GM18867 (cell line): ENCODE measurements at regions not wholly inside any gene's neighbourhood (a gene's known extent, or its start where the extent isn't known, plus 50 kb on each side); places are given as distances from the start of the nearest gene placed in this dataset.

Experiments used
- ATAC-seq: cut with Tn5 transposase; IDR thresholded peaks from one replicate; pipeline ENCODE4 v1.9.1; 2021; ENCODE audit warnings: mild to moderate bottlenecking, moderate library complexity; ENCODE audit not compliant: unreplicated experiment

DNA sequence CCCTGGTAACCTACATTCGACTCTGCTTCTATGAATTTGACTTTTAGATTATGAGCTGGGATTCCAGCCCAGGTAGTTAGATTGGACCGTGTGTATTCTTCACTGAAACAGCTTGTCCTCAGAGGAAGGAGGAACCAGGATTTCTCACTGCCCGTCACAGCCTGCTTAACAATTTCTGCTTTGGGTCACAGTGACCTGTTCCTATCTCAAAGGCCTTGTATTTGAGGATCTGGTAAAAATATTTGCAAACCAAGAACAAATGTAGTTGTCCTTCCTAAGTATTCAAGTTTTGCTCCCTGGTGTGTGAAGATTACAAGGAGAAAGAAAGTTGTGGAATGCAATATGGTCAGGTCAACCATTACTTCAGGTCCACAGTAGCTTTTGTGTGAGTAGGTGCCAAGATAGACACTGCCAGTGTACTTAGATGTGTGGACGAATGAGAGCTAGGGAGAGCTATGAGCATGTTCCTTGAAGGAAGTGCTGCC is 55.1 kb downstream of the KIF4B start:
- no peak for ATAC-seq

DNA sequence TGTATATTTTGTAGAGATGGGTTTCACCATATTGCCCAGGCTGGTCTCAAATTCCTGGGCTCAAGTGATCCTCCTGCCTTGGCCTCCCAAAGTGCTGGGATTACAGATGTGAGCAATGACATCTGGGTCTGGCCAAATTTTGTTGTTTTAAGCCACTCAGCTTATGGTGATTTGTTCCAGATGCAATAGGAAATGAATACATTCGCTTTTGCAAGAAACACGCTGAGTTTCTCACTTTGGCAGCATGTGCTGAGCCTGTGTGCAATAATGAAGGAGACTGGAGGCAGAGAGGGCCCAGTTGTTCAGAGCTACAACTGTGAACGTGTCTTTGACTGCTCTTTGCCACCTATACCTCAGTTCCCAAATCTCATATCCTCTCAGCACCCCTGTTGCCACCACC is 56.4 kb downstream of the KIF4B start:
- ATAC-seq, result no peak

DNA sequence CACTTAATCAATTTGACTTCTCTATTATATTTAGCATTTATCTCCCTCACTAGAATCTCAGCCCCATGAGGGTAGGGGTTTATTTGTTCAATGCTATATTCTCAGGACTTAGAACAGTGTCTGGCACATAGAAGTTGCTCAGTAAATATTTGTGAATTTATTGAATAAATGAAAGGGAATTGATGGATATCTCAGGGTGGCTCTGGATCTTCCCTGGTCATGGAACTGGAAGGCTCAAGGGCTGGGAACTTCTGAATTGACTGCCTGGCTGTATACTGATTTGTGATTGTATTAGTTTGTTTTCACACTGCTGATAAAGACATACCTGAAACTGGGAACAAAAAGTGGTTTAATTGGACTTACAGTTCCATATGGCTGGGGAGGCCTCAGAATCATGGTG is 57.2 kb downstream of the KIF4B start:
- ATAC-seq, result no peak

DNA sequence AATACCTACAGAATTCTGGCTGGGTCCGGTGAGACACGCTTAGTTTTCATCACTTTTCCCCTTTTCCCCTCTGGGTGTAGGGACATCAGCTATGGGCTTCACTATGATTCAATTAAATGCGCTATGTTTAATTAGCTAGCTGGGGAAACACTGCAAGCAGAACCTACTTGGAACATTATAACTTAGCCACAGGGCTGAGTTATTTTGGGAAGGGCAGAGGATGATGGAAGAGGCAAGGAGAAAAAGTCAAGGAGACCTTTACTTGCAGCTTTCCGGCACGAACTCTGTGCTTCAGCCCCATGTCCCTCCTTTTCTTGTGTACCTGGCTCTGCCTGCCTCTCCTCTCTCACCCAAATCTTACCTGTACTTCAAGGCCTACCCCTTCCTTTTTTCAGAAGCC is 62.8 kb downstream of the KIF4B start:
- ATAC-seq, result no peak

DNA sequence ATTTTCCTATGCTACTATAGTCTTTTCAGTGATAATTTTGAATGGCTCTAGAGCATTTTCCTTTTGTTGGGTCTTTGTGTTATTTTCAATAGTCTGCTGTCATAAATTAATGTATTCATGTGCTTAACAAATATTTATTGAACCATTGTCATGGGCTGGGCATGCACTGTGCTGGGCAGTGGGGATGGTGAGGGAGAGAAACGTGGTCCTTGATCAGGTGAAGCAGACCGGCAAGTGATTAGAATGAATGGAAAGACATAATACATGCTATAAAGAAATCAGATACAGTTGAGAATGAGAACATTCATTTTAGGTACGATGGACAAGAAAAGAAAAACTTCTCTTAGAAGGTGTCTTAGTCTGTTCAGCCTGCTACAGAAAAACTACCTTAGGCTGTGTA is 66.1 kb downstream of the KIF4B start:
- ATAC-seq, result no peak

DNA sequence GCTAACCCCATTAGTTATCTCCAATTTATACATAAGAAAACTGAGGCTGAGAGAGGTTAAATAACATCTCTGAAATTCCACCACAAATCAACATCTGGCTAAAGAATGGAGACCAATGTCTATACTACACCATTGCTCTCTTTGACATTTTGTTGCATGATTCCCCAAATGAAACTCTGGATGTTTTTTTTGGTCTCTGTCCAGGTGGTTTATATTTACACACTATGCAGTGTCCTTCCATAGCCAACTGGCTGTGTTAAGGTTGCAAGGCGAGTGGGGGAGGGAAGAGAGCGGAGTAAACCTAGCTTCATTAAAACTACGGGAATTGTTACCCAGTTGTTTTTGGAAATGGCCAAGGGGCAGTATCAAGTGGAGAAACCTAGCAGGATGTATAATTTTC is 67.2 kb downstream of the KIF4B start:
- ATAC-seq, result no peak

DNA sequence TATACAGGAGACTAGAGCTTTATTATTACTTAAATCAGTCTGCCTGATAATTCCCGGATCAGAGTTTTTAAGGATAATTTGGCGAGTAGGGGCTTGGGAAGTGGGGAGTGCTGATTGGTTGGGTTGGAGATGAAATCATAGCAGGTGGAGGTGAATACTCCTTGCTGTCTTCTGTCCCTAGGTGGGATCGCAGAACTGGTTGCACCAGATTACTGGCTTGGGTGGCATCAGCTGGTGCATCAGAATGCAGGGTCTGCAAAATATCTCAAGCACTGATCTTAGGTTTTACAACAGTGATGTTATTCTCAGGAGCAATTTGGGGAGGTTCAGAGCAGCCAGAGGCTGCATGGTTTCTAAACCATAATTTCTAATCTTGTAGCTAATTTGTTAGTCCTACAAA is 68.1 kb downstream of the KIF4B start:
- ATAC-seq, result no peak

DNA sequence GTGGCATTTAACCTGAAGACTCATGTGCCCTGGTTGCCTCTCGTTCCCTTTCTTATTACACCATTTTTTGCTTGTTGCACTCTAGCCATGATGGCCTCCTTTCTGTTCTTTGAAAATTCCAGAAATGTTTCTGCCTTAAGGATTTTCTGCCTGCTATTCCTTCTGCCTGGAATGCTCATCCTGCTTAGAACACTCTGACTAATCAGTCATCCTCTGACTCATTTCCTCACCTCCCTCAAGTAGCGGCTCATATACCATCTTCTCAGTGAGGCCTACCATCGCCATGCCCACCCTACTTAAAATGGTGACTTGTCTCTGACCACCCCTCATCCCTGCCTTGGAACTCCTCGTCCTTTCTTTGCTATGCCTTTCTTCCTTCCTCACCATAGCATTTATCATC is 68.8 kb downstream of the KIF4B start:
- no peak for ATAC-seq

DNA sequence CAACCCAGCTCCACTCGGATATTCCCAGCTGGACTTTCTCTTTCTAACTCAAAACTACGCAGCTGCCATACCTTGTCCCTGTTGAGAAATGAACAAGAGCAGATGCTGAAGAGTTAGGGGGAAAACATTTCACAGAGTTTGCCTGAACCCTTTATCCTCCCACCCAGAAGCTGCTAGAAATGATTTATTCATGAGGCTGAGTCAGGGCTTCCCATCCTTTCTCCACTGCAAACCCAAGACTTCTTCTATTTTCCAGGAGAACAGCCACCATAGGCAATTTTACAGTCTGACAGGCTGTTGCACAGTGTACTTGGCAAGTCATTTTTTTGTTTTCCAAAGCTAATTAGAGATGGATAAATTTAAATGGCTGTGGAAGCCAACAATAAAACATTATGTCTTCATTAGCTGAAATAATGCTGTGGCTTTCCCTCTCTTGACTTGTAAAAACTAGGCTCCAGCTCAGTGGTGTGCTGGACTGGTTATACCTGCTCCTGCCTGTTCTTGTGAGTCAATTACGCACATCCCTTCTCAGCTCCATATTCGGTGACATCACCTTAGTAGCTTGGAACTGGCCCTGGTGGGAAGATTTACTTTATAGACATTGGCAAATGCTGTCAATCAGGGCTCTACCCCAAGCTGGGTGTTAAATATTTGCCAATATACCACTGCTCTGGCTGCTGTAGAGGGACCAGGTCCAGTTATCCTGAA is 71.9 kb downstream of the KIF4B start:
- ATAC-seq, result no peak

DNA sequence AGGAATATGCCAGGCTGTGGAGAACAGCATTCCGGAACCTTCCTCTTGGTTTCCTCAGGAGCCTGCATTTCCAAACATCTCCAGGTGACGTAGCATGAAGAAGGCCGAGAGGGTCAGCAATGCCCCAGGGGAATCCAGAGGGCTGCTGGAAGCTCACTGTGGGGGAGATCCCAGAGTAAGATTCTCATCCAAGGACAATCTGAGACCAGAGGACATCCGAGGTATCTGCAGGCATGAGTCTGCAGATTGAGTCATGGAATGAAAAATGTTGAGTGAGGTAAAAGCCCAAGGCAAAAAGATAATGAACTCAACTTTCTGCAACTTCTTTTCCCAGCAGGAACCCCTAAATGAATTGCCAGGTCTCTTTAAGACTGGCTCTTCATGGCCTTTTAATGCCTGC is 73.5 kb downstream of the KIF4B start:
- ATAC-seq, result no peak

DNA sequence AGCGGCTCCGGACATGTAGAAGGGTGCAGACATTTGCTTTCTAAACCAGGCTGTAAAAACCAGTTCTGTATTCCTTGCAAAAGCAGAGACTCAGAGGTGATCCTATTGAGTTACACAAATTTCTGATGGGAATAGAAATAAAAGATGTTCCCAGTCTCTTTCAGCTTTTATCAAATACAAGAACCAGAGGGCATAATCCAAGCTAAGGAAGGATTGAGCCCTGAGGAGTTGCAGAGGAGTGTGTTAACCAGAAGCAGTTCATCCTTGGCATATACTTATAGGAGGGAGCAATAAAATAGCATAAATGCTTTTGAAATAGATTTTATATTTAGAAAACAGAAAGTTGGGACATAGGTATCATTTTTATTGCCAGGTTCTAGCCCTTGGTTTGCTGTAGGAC is 75.3 kb downstream of the KIF4B start:
- ATAC-seq, result no peak

DNA sequence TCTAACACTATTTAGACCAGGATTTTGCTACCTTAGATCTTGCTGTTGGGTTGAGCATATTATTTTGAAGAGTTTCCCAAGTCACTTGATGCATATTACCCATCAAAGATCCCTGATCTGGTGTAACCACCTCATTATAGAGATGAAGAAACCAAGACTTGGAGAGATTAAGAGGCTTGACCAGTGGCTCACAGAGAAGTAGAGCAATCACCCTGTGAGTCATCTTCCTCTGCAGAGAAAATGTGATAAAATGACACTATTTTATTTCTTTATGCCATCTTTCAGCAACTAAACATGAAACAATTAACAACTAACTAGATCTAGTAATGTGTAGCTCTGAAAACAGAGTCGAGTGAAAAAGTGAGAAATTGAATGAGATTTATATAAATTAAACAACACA is 76.1 kb downstream of the KIF4B start:
- no peak for ATAC-seq

DNA sequence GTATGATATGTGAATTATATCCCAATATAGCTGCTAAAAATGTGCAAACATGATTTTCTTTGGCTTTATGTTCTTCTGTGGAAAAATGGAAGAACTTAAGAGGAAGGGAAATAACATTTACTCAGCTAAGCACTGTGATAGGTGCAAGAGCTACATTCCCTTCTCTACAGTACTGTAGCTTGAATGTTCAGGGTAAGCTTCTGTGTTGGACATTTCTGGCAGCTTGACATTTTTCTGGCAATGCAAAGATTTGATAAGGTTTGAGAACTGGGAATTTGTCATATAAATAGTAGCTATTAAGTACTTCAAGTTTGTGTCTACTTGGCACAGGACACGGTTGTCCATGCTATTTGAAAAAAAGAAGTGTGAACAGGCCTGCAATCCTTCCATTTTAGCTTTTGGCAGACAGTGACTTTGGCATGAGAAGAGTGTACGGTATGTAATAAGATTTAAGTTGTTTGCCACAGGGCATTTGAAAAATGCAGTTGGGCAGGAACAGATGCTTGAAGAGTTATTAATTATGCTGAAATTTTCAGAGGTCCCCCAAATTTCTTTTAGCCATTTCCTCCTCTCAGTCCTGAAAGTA is 77.6 kb downstream of the KIF4B start:
- ATAC-seq, result no peak

DNA sequence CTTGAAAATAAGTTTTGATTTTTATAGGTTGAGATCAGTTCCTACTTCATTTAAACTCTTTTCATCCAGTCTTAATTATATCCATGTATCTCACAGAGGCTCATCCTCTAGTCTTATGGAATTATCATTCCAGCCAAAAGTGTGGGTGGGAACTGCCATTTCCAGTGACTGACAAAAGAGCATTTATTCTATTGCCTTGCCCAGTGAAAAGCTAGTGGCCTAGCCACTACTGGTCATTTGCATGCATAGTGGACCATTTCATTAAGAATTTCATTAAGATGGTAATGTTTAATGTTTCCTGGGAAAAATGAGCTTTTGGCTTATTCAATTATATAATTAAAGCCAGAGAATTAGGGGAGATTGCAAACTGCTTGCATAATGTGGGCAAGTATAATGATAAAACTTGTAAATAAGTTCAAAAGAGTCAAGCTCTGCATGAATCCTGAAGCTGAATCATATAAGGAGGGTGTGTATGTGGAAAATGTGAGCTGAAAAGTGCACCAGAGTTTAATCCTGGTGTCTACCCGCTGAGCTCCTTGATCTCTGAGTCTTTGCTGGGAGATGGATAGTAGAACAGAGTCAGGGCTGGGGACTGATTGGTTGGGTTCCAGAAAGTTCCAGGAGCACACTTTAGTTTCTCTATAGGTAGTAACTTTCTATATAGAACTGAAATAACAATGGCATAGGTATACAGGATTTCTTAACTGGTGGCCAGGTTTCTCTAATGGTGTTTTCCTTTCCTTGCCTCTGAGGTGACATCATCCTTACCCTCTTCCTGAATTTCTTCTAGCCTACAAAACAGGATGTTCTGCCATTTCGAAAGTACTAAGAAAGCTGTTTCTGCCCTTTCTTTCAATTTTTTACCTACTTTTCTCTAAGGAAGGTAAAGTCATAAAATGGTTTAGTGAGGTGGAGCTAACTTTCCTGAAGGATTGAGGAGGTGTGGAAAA is 78.5 kb downstream of the KIF4B start:
- no peak for ATAC-seq

DNA sequence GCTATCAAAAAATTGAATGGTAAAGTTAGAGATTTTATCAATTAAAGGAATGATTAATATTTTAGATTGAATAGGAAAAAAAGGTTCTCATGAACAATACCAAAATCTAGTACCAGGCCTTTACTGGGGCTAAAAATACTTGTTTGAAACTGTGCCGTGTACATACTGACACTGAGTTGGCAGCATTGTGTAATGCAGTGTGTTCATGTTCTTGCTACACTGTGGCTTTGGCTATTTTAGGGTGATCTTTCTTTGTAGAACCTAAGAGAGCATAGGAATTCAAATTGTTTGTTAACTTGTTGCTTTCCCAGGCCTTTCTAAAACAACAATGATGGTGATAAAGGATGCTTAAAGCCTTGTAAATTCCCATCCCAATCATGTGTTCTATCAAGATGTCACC is 80.9 kb downstream of the KIF4B start:
- no peak for ATAC-seq

DNA sequence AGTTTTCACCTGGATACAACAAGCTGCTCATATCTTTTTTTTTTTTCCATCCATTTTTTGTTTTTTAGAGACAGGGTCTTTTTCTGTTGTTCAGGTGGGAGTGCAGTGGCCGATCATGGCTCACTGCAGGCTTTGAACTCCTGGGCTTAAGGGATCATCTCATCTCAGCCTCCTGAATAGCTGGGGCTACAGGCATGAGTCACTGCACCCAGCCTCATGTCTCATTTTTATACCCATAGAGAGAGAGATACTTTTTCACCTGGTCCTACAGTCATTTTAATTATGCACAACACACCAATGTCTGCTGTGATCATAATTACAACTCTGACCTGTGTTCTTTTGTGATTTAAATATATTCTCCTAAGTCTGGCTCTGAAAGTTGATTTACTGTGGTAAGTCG is 84.4 kb downstream of the KIF4B start:
- ATAC-seq, result no peak

DNA sequence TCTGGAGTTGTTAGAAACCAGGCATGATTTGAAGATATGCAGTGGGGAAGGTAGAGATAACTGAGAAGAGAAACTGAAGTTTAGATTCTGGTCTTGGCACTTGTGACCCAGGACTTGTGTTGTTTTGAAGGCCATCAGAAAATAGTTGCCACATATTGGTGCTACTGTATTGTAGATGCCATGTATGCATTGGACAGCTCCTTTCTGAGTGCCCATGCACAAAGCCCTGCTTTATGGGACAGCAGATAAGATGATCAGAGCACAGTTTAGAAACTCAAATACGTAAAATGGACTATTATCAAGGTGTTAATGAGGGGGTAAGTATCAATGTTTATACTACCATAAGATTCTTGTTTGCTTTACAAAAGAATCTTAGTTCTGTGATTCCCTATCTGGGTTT is 84.9 kb downstream of the KIF4B start:
- no peak for ATAC-seq

DNA sequence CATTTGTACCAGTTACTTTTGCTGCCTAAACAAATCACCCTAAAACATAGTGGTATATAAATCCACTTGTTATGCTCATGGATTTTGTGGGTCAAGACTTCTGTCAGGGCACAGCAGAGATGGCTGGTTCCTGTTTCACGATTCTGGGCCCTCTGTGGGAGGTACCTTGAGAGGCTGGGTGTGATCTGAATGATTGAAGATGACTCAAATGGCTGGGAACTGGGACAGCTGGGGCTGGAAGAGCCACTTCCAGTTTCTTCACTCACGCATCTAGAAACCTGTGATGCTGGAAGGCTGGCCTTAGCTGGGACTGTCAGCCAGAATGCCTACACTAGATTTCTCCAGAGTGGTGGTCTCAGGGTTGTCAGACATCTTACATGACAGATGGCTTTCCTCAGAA is 88.1 kb downstream of the KIF4B start:
- ATAC-seq, result no peak

DNA sequence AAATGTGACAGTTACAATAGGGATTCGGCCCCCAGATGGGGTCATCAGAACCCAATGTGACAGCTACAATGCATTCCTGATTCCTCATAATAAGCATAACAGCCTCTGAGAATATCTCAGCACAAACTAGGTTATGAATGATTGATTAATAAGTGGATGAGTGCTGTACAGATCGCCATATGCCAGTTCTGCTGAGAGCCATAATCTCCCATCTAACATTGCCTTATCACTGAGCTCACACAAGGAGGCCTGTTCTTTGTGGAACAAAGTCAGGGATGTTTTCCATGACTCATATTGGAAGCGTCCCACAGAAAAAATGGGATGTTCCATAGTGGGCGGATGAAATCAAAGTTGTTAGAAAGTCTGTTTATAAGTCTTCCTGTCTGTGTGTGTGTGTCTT is 89.6 kb downstream of the KIF4B start:
- ATAC-seq, result no peak

DNA sequence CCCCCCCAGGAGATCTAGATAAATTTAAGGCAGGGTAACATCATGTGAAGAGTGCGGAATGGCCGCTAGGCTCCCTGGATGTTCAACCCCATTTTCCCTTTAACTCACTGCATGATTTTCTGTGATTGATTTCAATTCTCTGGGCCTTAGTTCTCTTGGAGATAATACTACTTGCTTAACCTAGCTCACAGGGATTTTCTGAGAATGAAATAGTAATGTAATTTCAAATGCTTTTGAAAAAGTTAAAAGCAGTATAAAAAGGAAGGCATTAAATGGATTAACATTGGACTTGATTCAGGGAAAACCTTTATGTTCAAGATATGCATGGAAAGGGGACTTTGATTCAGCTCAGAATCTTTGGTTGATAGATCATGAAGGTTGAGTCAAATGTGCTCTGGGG is 90.9 kb downstream of the KIF4B start:
- ATAC-seq, result no peak

DNA sequence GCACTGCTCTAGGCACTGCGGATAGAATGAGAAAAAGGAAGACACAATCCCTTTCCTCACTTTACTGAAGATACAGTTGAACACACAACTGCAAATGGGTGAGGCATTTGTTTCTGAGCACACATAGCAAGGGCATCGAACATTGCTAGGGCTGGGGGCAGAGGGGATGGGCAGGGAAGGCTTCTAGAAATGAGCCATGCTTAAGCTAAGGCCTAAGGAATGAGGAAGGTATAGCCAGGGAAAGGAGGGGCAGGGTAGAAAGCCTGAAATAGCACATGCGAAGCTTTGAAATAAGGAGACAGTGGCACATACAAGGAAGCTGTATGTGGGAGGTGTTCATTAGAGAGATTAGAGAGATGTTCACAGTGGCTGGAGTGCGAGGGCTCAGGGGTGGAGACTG is 92.7 kb downstream of the KIF4B start:
- no peak for ATAC-seq

DNA sequence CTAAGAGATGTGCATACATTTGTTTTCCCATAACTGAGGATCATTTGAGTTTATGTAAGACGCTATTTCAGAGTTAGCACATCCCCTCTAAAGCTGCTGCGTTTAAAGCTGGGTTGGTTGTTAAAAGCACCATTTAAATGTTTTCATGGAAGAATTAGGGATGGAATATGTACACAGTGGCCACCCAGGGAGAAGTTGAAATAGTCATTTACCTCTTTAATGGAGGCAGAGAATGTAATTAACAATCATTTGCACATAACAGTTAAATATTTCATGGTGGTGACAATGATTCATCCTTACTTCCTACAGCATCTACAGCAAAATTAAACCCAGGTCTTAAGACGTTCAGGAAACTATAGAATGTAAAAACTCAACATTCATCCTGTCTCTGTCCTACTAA is 100.3 kb downstream of the KIF4B start:
- ATAC-seq, result no peak
